ENCODE measurements at regions not wholly inside any gene's neighbourhood (a gene's known extent, or its start where the extent isn't known, plus 50 kb on each side); places are given as distances from the start of the nearest gene placed in this dataset.

GRCh38 chr1:213651077-213651476 lies 336.7 kb upstream of the PROX1 start:
- no peaks in the 10 kb centered on the region for H3K36me3 ChIP-seq
- no peak overlapping the region for H3K27ac ChIP-seq
- no peak for DNase-seq
- ATAC-seq: no peak
- no peaks in the 10 kb centered on the region for H3K9me3 ChIP-seq
- intact Hi-C loops (cut with DNase I): no loop called here
- TF ChIP-seq CTCF (IDR thresholded peaks at IDR 0.05): no peak
- no peak overlapping the region for H3K4me3 ChIP-seq
- H3K27me3 ChIP-seq: peaks cover 0 to 4% of the 10 kb centered on the region in 2 donors
- H3K4me1 ChIP-seq: no peaks in the 10 kb centered on the region

- no peak overlapping the region for H3K27ac ChIP-seq
- H3K9me3 ChIP-seq: no peaks in the 10 kb centered on the region
- H3K4me3 ChIP-seq: no peak overlapping the region
- TF ChIP-seq CTCF (IDR thresholded peaks at IDR 0.05): no peak
- no peaks in the 10 kb centered on the region for H3K27me3 ChIP-seq
- no peak for ATAC-seq
- no peak for DNase-seq
- H3K36me3 ChIP-seq: no peaks in the 10 kb centered on the region
- no peaks in the 10 kb centered on the region for H3K4me1 ChIP-seq
- intact Hi-C loops (cut with DNase I): no loop called here
These were observed 335.7 kb upstream of the PROX1 start for GRCh38 chr1:213652109-213652508.

- no peak for TF ChIP-seq CTCF (IDR thresholded peaks at IDR 0.05)
- Histone ChIP-seq H3K36me3 (no peaks in the 10 kb centered on the region), H3K9me3 (no peaks in the 10 kb centered on the region), H3K27ac (no peak overlapping the region), H3K4me1 (no peaks in the 10 kb centered on the region), H3K4me3 (no peak overlapping the region), H3K27me3 (no peaks in the 10 kb centered on the region)
- DNase-seq (no peak), ATAC-seq (no peak)
- intact Hi-C loops (cut with DNase I): no loop called here
These were observed 331.7 kb upstream of the PROX1 start for GRCh38 chr1:213656039-213656438.

GRCh38 chr1:213656503-213656902 lies 331.3 kb upstream of the PROX1 start:
- H3K9me3 ChIP-seq: no peaks in the 10 kb centered on the region
- ATAC-seq: no peak
- H3K27ac ChIP-seq: no peak overlapping the region
- H3K27me3 ChIP-seq: no peaks in the 10 kb centered on the region
- no peak for DNase-seq
- H3K4me1 ChIP-seq: no peaks in the 10 kb centered on the region
- intact Hi-C loops (cut with DNase I): no loop called here
- H3K4me3 ChIP-seq: no peak overlapping the region
- no peak for TF ChIP-seq CTCF (IDR thresholded peaks at IDR 0.05)
- no peaks in the 10 kb centered on the region for H3K36me3 ChIP-seq

GRCh38 chr1:213657013-213657412 lies 330.8 kb upstream of the PROX1 start:
- Histone ChIP-seq H3K4me1 (no peaks in the 10 kb centered on the region), H3K9me3 (no peaks in the 10 kb centered on the region), H3K36me3 (no peaks in the 10 kb centered on the region), H3K27ac (no peak overlapping the region), H3K27me3 (no peaks in the 10 kb centered on the region), H3K4me3 (no peak overlapping the region)
- ATAC-seq (no peak), DNase-seq (no peak)
- intact Hi-C loops (cut with DNase I): no loop called here
- TF ChIP-seq CTCF (IDR thresholded peaks at IDR 0.05): no peak

Data from left lung (tissue), 4 donors.